ENCODE measurements at regions not wholly inside any gene's neighbourhood (a gene's known extent, or its start where the extent isn't known, plus 50 kb on each side); places are given as distances from the start of the nearest gene placed in this dataset.

DNA sequence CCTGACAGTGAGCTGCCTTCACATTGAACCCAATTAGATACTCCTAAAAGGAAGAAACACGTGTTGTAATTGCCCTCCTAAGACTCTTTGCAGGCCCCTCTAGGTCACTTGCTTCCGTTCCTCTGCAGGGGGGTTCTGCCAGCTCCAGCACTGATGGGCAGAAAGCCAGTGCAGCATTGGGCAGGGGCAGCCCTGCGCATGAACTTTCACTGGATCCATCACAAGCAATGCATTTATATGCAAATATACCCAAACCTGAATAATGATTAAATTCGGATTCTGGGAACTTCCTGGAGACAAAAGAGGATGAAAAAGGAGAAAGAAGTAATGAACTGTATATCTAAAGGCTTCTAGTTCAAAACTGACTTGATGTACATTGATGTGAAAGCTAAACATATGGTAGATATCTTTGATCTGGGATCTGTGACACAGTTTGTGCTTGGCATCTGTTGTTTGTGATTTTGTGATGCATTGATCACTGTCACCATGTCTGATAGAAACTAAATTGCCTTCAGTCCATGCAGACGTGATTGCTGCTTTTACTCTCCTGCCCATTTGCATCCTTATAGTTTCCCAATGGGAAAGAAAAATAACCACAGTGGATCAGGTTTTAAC, 313.4 kb downstream of the DEPDC1B start:
- TF ChIP-seq, protein P1, sequence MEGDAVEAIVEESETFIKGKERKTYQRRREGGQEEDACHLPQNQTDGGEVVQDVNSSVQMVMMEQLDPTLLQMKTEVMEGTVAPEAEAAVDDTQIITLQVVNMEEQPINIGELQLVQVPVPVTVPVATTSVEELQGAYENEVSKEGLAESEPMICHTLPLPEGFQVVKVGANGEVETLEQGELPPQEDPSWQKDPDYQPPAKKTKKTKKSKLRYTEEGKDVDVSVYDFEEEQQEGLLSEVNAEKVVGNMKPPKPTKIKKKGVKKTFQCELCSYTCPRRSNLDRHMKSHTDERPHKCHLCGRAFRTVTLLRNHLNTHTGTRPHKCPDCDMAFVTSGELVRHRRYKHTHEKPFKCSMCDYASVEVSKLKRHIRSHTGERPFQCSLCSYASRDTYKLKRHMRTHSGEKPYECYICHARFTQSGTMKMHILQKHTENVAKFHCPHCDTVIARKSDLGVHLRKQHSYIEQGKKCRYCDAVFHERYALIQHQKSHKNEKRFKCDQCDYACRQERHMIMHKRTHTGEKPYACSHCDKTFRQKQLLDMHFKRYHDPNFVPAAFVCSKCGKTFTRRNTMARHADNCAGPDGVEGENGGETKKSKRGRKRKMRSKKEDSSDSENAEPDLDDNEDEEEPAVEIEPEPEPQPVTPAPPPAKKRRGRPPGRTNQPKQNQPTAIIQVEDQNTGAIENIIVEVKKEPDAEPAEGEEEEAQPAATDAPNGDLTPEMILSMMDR (IDR thresholded peaks at IDR 0.05): no peak
- TF ChIP-seq POLR2A (IDR thresholded peaks at IDR 0.05): no peak
